ENCODE measurements at regions not wholly inside any gene's neighbourhood (a gene's known extent, or its start where the extent isn't known, plus 50 kb on each side); places are given as distances from the start of the nearest gene placed in this dataset.

DNA sequence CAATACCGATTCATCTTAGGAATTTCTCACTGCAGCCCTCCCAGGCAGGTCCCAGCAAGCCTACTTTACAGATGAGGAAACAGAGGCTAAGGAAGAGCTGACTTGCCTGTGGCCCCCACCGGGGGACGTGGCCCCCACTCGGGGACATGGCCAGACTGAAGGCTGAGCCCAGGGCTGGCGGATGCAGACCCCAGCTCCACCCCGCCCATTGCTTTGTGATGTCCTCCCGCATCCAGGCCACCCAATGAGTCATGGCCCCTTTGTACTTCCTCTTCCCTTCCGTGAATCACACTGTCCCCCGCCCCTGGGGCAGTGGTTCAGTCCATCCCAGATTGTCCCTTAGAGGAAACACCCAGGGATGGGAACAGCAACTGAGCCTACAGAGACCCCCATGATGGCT, 116.0 kb upstream of the ANO1 start:
- TF ChIP-seq CTCF (conservative IDR thresholded peaks at IDR 0.05 in 1 of 2, IDR thresholded peaks at IDR 0.05 in 1 of 2; ENCODE audit: extremely low read depth in 1 of 2, insufficient read depth in 1 of 2, low read depth in 1 of 2, low read length in 2 of 2) (no peak), EZH2 (IDR thresholded peaks at IDR 0.05; ENCODE audit: borderline replicate concordance, low read length) (no peak)

Data from mammary epithelial cell (primary cell).